AG08395 (cell line): ENCODE measurements at regions not wholly inside any gene's neighbourhood (a gene's known extent, or its start where the extent isn't known, plus 50 kb on each side); places are given as distances from the start of the nearest gene placed in this dataset.
"Not testable (repeated sequence)": the region's sequence is repeated elsewhere in the genome, so short reads cannot be mapped to it uniquely, and the experiment has no call there.

Experiments used
- DNase-seq: peaks from one replicate; pipeline ENCODE4 v3.0.0; 2012; ENCODE audit warnings: mixed read lengths, low spot score

GRCh38 chr18:71370095-71370494 is 1081.2 kb downstream of the SOCS6 start:
- DNase-seq, result no peak

GRCh38 chr18:71362140-71362539 is 1073.3 kb downstream of the SOCS6 start:
- DNase-seq, result no peak

GRCh38 chr18:71355599-71355998 is 1066.8 kb downstream of the SOCS6 start:
- not testable (repeated sequence) for DNase-seq

- no peak for DNase-seq
Measured at GRCh38 chr18:71352618-71353017, 1063.8 kb downstream of the SOCS6 start.

GRCh38 chr18:71336576-71337210 is 1047.8 kb downstream of the SOCS6 start:
- no peak for DNase-seq

- DNase-seq, result no peak
Measured at GRCh38 chr18:71329563-71329962, 1040.7 kb downstream of the SOCS6 start.

- no peak for DNase-seq
Measured at GRCh38 chr18:71329114-71329513, 1040.3 kb downstream of the SOCS6 start.

GRCh38 chr18:71327850-71328249 is 1039.0 kb downstream of the SOCS6 start:
- DNase-seq, result no peak

- DNase-seq, result no peak
Measured at GRCh38 chr18:71327441-71327840, 1038.6 kb downstream of the SOCS6 start.

GRCh38 chr18:71326826-71327225 is 1038.0 kb downstream of the SOCS6 start:
- no peak for DNase-seq

GRCh38 chr18:71324356-71324755 is 1035.5 kb downstream of the SOCS6 start:
- no peak for DNase-seq

GRCh38 chr18:71322201-71322600 is 1033.4 kb downstream of the SOCS6 start:
- no peak for DNase-seq

- no peak for DNase-seq
Measured at GRCh38 chr18:71321319-71321718, 1032.5 kb downstream of the SOCS6 start.

- no peak for DNase-seq
Measured at GRCh38 chr18:71304856-71305255, 1016.0 kb downstream of the SOCS6 start.

GRCh38 chr18:71303743-71304142 is 1014.9 kb downstream of the SOCS6 start:
- DNase-seq, result not testable (repeated sequence)

- DNase-seq, result no peak
Measured at GRCh38 chr18:71301596-71301995, 1012.8 kb downstream of the SOCS6 start.

GRCh38 chr18:71294201-71294600 is 1005.4 kb downstream of the SOCS6 start:
- DNase-seq, result not testable (repeated sequence)

- DNase-seq, result no peak
Measured at GRCh38 chr18:71293322-71293721, 1004.5 kb downstream of the SOCS6 start.

GRCh38 chr18:71287268-71287667 is 998.4 kb downstream of the SOCS6 start:
- DNase-seq, result no peak

GRCh38 chr18:71252351-71252865 is 963.6 kb downstream of the SOCS6 start:
- no peak for DNase-seq

GRCh38 chr18:71250191-71250590 is 961.3 kb downstream of the SOCS6 start:
- DNase-seq, result no peak

- DNase-seq, result no peak
Measured at GRCh38 chr18:71249791-71250190, 960.9 kb downstream of the SOCS6 start.

- DNase-seq, result no peak
Measured at GRCh38 chr18:71242981-71243380, 954.1 kb downstream of the SOCS6 start.

- DNase-seq, result no peak
Measured at GRCh38 chr18:71238974-71239624, 950.3 kb downstream of the SOCS6 start.
